ENCODE measurements at regions not wholly inside any gene's neighbourhood (a gene's known extent, or its start where the extent isn't known, plus 50 kb on each side); places are given as distances from the start of the nearest gene placed in this dataset.
"Not testable (repeated sequence)": the region's sequence is repeated elsewhere in the genome, so short reads cannot be mapped to it uniquely, and the experiment has no call there.

DNA sequence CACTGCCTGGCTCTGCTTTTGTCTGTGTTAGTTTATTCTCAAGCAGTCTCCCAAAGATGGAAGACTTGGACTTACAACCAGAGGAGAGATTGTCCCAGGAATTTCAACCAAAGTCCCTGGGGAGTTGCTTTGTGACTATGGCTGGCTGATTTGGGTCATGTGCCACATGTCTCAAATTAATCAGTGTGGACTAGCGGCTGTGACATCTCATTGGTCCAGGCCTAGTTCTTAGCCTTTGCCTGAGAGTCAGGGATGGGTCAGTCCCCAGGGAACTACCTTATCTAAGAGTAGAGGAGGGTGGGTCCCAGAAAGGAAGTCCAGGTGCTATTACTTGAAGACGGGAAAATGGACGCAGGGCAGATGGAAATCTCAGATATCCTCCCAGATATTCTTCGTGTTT is 217.1 kb downstream of the ACKR3 start:
- POLR2A ChIA-PET = no interaction called here

DNA sequence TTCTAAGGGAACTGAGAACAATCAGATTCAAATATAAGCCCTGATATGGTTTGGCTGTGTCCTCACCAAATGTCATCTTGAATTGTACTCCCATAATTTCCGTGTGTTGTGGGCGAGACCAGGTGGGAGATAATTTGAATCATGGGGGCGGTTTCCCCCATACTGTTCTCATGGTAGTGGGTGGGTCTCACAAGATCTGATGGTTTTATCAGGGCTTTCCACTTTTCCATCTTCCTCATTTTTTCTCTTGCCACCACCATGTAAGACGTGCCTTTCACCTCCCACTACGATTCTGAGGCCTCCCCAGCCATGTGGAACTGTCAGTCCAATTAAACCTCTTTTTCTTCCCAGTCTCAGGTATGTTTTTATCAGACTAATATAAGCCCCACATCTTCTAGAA is 217.8 kb downstream of the ACKR3 start:
- H3K9ac ChIP-seq (ENCODE audit: insufficient read depth in 1 of 2, low read depth in 2 of 2, low read length in 2 of 2); H3K79me2 ChIP-seq (ENCODE audit: control insufficient read depth, insufficient read depth, low read length); H3K27ac ChIP-seq (ENCODE audit: extremely low read depth, low read depth, low read length); H3K4me1 ChIP-seq (replicated peaks in 1 of 2; ENCODE audit: control insufficient read depth in 2 of 2, insufficient read depth in 2 of 2, low read length in 2 of 2); H3K27me3 ChIP-seq (ENCODE audit: control insufficient read depth in 2 of 2, insufficient read depth in 2 of 2, low read length in 2 of 2); DNase-seq (ENCODE audit: extremely low read depth in 1 of 4, low spot score in 3 of 4); H2AFZ ChIP-seq (ENCODE audit: low read depth, low read length); H3K9me1 ChIP-seq (ENCODE audit: control insufficient read depth, insufficient read depth, low read length); H3K36me3 ChIP-seq (ENCODE audit: control insufficient read depth, insufficient read depth, low read length); ATAC-seq; H4K20me1 ChIP-seq (replicated peaks; ENCODE audit: control insufficient read depth, insufficient read depth, low read length); intact Hi-C loops (cut with micrococcal nuclease); CTCF ChIA-PET (ENCODE audit: low intra/inter-chr PET ratio); H3K4me3 ChIP-seq; H3K4me2 ChIP-seq (ENCODE audit: insufficient read depth, low read length); BruUV-seq (replicated peaks); in situ Hi-C loops (cut with MboI); POLR2A ChIA-PET; FAIRE-seq; H3K9me3 ChIP-seq (replicated peaks; ENCODE audit: control insufficient read depth, insufficient read depth, low read depth, low read length): not testable (repeated sequence)
- 0% methylated on average over 4 of the region's 5 CpGs for WGBS (ENCODE audit: insufficient coverage, low coverage, missing lambda C conversion rate)

More for the DNA sequence above, 217.1 kb downstream of the ACKR3 start:
- intact Hi-C loops (cut with micrococcal nuclease) (no loop called here), in situ Hi-C loops (cut with MboI) (no loop called here)
- Histone ChIP-seq H4K20me1 (replicated peaks; ENCODE audit: control insufficient read depth, insufficient read depth, low read length) (no peaks in the 10 kb centered on the region), H3K4me3 (no peak overlapping the region), H3K9me3 (replicated peaks; ENCODE audit: control insufficient read depth, insufficient read depth, low read depth, low read length) (no peaks in the 10 kb centered on the region), H2AFZ (ENCODE audit: low read depth, low read length) (no peak overlapping the region), H3K9ac (ENCODE audit: insufficient read depth in 1 of 2, low read depth in 2 of 2, low read length in 2 of 2) (no peak overlapping the region), H3K27ac (ENCODE audit: extremely low read depth, low read depth, low read length) (no peak overlapping the region), H3K4me1 (replicated peaks in 1 of 2; ENCODE audit: control insufficient read depth in 2 of 2, insufficient read depth in 2 of 2, low read length in 2 of 2) (no peaks in the 10 kb centered on the region), H3K79me2 (ENCODE audit: control insufficient read depth, insufficient read depth, low read length) (no peaks in the 10 kb centered on the region), H3K36me3 (ENCODE audit: control insufficient read depth, insufficient read depth, low read length) (no peaks in the 10 kb centered on the region), H3K9me1 (ENCODE audit: control insufficient read depth, insufficient read depth, low read length) (no peaks in the 10 kb centered on the region), H3K4me2 (ENCODE audit: insufficient read depth, low read length) (no peak overlapping the region), H3K27me3 (ENCODE audit: control insufficient read depth in 2 of 2, insufficient read depth in 2 of 2, low read length in 2 of 2) (peaks cover 0 to 4% of the 10 kb centered on the region in 2 experiments; a peak in 1 of 5 replicates)
- no peak for TF ChIP-seq JUND (IDR thresholded peaks at IDR 0.05; ENCODE audit: borderline replicate concordance, low read depth, low read length)
- no peak for TF ChIP-seq JUND (tag; IDR thresholded peaks at IDR 0.05; ENCODE audit: borderline replicate concordance, low read depth, low read length)
- no peak for TF ChIP-seq SRSF7 (optimal IDR thresholded peaks at IDR 0.05; ENCODE audit: low read depth, low read length)
- 0% methylated on average over 1 of the region's 4 CpGs for WGBS (ENCODE audit: insufficient coverage, low coverage, missing lambda C conversion rate)
- CTCF ChIA-PET (ENCODE audit: low intra/inter-chr PET ratio) = no interaction called here
- BruUV-seq (replicated peaks) = no TSS peak
- FAIRE-seq (no peak), ATAC-seq (no peak), DNase-seq (ENCODE audit: extremely low read depth in 1 of 4, low spot score in 3 of 4) (no peak)

Data from K562 (cell line).